SJSA1 (cell line): ENCODE measurements at regions not wholly inside any gene's neighbourhood (a gene's known extent, or its start where the extent isn't known, plus 50 kb on each side); places are given as distances from the start of the nearest gene placed in this dataset.

Experiments
- DNase-seq, 2 experiments: peaks; one replicate each; pipeline ENCODE4 v3.0.0-alpha.2; 2015 to 2020; ENCODE audit warnings: low spot score in 2 of 2, low read depth in 1 of 2
- H3K27ac ChIP-seq: fragments of 250-450 bp; sonication (Bioruptor Pico); 2 replicates; pipeline ENCODE4 v1.5.1; 2020; ENCODE audit warnings: mild to moderate bottlenecking, moderate library complexity
- H3K27me3 ChIP-seq: fragments of 250-450 bp; sonication (Bioruptor Pico); replicated peaks from 2 replicates; pipeline ENCODE4 v1.5.1; 2020; ENCODE audit warnings: mild to moderate bottlenecking, moderate library complexity
- H3K36me3 ChIP-seq: fragments of 250-450 bp; sonication (Bioruptor Pico); 2 replicates; pipeline ENCODE4 v1.5.1; 2020; ENCODE audit warnings: mild to moderate bottlenecking
- H3K4me1 ChIP-seq: fragments of 250-450 bp; sonication (Bioruptor Pico); replicated peaks from 2 replicates; pipeline ENCODE4 v1.6.1; 2021; ENCODE audit warnings: mild to moderate bottlenecking
- H3K4me3 ChIP-seq: fragments of 250-450 bp; sonication (Bioruptor Pico); 2 replicates; pipeline ENCODE4 v1.5.1; 2020; ENCODE audit warnings: mild to moderate bottlenecking
- H3K9me3 ChIP-seq: fragments of 250-450 bp; sonication (Bioruptor Pico); replicated peaks from 2 replicates; pipeline ENCODE4 v1.5.1; 2020; ENCODE audit warnings: mild to moderate bottlenecking

- Histone ChIP-seq H3K27ac (no peak overlapping the region), H3K9me3 (no peaks in the 10 kb centered on the region), H3K36me3 (no peaks in the 10 kb centered on the region), H3K4me3 (no peak overlapping the region), H3K27me3 (no peaks in the 10 kb centered on the region), H3K4me1 (no peaks in the 10 kb centered on the region)
- no peak for DNase-seq
These were observed 182.8 kb upstream of the HS3ST3A1 start for GRCh38 chr17:13784434-13785095.

- H3K27me3 ChIP-seq = no peaks in the 10 kb centered on the region
- no peaks in the 10 kb centered on the region for H3K36me3 ChIP-seq
- no peak overlapping the region for H3K4me3 ChIP-seq
- no peak overlapping the region for H3K27ac ChIP-seq
- H3K4me1 ChIP-seq = no peaks in the 10 kb centered on the region
- DNase-seq = no peak
- H3K9me3 ChIP-seq = no peaks in the 10 kb centered on the region
These were observed 184.4 kb upstream of the HS3ST3A1 start for GRCh38 chr17:13785981-13786598.

- Histone ChIP-seq H3K9me3 (no peaks in the 10 kb centered on the region), H3K27ac (no peak overlapping the region), H3K36me3 (no peaks in the 10 kb centered on the region), H3K4me1 (no peaks in the 10 kb centered on the region), H3K27me3 (no peaks in the 10 kb centered on the region), H3K4me3 (no peak overlapping the region)
- no peak for DNase-seq
These were observed 185.9 kb upstream of the HS3ST3A1 start for GRCh38 chr17:13787636-13788035.

GRCh38 chr17:13788385-13788784 is 186.7 kb upstream of the HS3ST3A1 start:
- Histone ChIP-seq H3K4me3 (no peak overlapping the region), H3K27ac (no peak overlapping the region), H3K4me1 (no peaks in the 10 kb centered on the region), H3K27me3 (no peaks in the 10 kb centered on the region), H3K36me3 (no peaks in the 10 kb centered on the region), H3K9me3 (no peaks in the 10 kb centered on the region)
- no peak for DNase-seq

- Histone ChIP-seq H3K27ac (no peak overlapping the region), H3K36me3 (no peaks in the 10 kb centered on the region), H3K27me3 (no peaks in the 10 kb centered on the region), H3K4me3 (no peak overlapping the region), H3K9me3 (no peaks in the 10 kb centered on the region), H3K4me1 (no peaks in the 10 kb centered on the region)
- DNase-seq = no peak
These were observed 190.6 kb upstream of the HS3ST3A1 start for GRCh38 chr17:13792314-13792713.

- no peak for DNase-seq
- Histone ChIP-seq H3K27ac (no peak overlapping the region), H3K4me1 (no peaks in the 10 kb centered on the region), H3K27me3 (no peaks in the 10 kb centered on the region), H3K36me3 (no peaks in the 10 kb centered on the region), H3K9me3 (no peaks in the 10 kb centered on the region), H3K4me3 (no peak overlapping the region)
These were observed 192.2 kb upstream of the HS3ST3A1 start for GRCh38 chr17:13793951-13794350.

GRCh38 chr17:13797863-13798262 is 196.1 kb upstream of the HS3ST3A1 start:
- no peak overlapping the region for H3K27ac ChIP-seq
- H3K4me1 ChIP-seq = no peaks in the 10 kb centered on the region
- no peaks in the 10 kb centered on the region for H3K9me3 ChIP-seq
- no peak overlapping the region for H3K4me3 ChIP-seq
- H3K27me3 ChIP-seq = no peaks in the 10 kb centered on the region
- DNase-seq = no peak
- no peaks in the 10 kb centered on the region for H3K36me3 ChIP-seq

GRCh38 chr17:13806092-13806491 is 204.4 kb upstream of the HS3ST3A1 start:
- DNase-seq = no peak
- Histone ChIP-seq H3K27me3 (no peaks in the 10 kb centered on the region), H3K27ac (no peak overlapping the region), H3K4me1 (no peaks in the 10 kb centered on the region), H3K4me3 (no peak overlapping the region), H3K36me3 (no peaks in the 10 kb centered on the region), H3K9me3 (no peaks in the 10 kb centered on the region)

- Histone ChIP-seq H3K36me3 (no peaks in the 10 kb centered on the region), H3K4me3 (no peak overlapping the region), H3K4me1 (no peaks in the 10 kb centered on the region), H3K27me3 (no peaks in the 10 kb centered on the region), H3K9me3 (no peaks in the 10 kb centered on the region), H3K27ac (no peak overlapping the region)
- no peak for DNase-seq
These were observed 205.4 kb upstream of the HS3ST3A1 start for GRCh38 chr17:13807103-13807502.

- Histone ChIP-seq H3K9me3 (no peaks in the 10 kb centered on the region), H3K4me3 (no peak overlapping the region), H3K27ac (no peak overlapping the region), H3K27me3 (no peaks in the 10 kb centered on the region), H3K36me3 (no peaks in the 10 kb centered on the region), H3K4me1 (no peaks in the 10 kb centered on the region)
- no peak for DNase-seq
These were observed 210.6 kb upstream of the HS3ST3A1 start for GRCh38 chr17:13812350-13812749.

- Histone ChIP-seq H3K36me3 (no peaks in the 10 kb centered on the region), H3K4me3 (no peak overlapping the region), H3K27me3 (no peaks in the 10 kb centered on the region), H3K4me1 (no peaks in the 10 kb centered on the region), H3K9me3 (no peaks in the 10 kb centered on the region), H3K27ac (no peak overlapping the region)
- DNase-seq = no peak
These were observed 211.9 kb upstream of the HS3ST3A1 start for GRCh38 chr17:13813347-13814240.

GRCh38 chr17:13822700-13823099 is 221.0 kb upstream of the HS3ST3A1 start:
- H3K27me3 ChIP-seq = no peaks in the 10 kb centered on the region
- no peak for DNase-seq

GRCh38 chr17:13825526-13826040 is 223.9 kb upstream of the HS3ST3A1 start:
- Histone ChIP-seq H3K27ac (no peak overlapping the region), H3K9me3 (no peaks in the 10 kb centered on the region), H3K4me3 (no peak overlapping the region), H3K36me3 (no peaks in the 10 kb centered on the region), H3K4me1 (no peaks in the 10 kb centered on the region), H3K27me3 (no peaks in the 10 kb centered on the region)
- no peak for DNase-seq

More at GRCh38 chr17:13822700-13823099, 221.0 kb upstream of the HS3ST3A1 start:
- Histone ChIP-seq H3K9me3 (no peaks in the 10 kb centered on the region), H3K36me3 (no peaks in the 10 kb centered on the region), H3K27ac (no peak overlapping the region), H3K4me3 (no peak overlapping the region), H3K4me1 (no peaks in the 10 kb centered on the region)

- no peak for DNase-seq
- H3K27ac ChIP-seq = no peak overlapping the region
- H3K36me3 ChIP-seq = no peaks in the 10 kb centered on the region
- no peaks in the 10 kb centered on the region for H3K27me3 ChIP-seq
- H3K4me1 ChIP-seq = no peaks in the 10 kb centered on the region
- H3K9me3 ChIP-seq = no peaks in the 10 kb centered on the region
- no peak overlapping the region for H3K4me3 ChIP-seq
These were observed 225.4 kb upstream of the HS3ST3A1 start for GRCh38 chr17:13827118-13827517.
